IPS-20b (cell line): ENCODE measurements at regions not wholly inside any gene's neighbourhood (a gene's known extent, or its start where the extent isn't known, plus 50 kb on each side); places are given as distances from the start of the nearest gene placed in this dataset.

ENCODE experiments used
- H3K27ac ChIP-seq: one replicate; pipeline ENCODE4 v1.5.1; 2013; ENCODE audit warnings: low read length
- H3K27me3 ChIP-seq: 2 replicates; pipeline ENCODE4 v1.6.1; 2013; ENCODE audit warnings: mild to moderate bottlenecking, low read length, inconsistent platforms; ENCODE audit not compliant: insufficient read depth
- H3K36me3 ChIP-seq: 2 replicates; pipeline ENCODE4 v1.6.1; 2013; ENCODE audit warnings: low read depth, mild to moderate bottlenecking, inconsistent platforms, low read length, moderate library complexity; ENCODE audit not compliant: insufficient read depth
- H3K4me1 ChIP-seq: 2 replicates; pipeline ENCODE4 v1.6.1; 2013; ENCODE audit warnings: mild to moderate bottlenecking, control low read depth, inconsistent platforms, low read length, moderate library complexity; ENCODE audit not compliant: insufficient read depth
- H3K4me3 ChIP-seq: 2 replicates; pipeline ENCODE4 v1.5.1; 2013; ENCODE audit warnings: mild to moderate bottlenecking, low read length, inconsistent platforms
- H3K9ac ChIP-seq: 2 replicates; pipeline ENCODE4 v1.6.1; 2013; ENCODE audit warnings: low read depth, mild to moderate bottlenecking, inconsistent platforms, low read length, moderate library complexity
- H3K9me3 ChIP-seq: 2 replicates; pipeline ENCODE4 v1.6.1; 2013; ENCODE audit warnings: mild to moderate bottlenecking, low read depth, low read length, inconsistent platforms; ENCODE audit not compliant: insufficient read depth

DNA sequence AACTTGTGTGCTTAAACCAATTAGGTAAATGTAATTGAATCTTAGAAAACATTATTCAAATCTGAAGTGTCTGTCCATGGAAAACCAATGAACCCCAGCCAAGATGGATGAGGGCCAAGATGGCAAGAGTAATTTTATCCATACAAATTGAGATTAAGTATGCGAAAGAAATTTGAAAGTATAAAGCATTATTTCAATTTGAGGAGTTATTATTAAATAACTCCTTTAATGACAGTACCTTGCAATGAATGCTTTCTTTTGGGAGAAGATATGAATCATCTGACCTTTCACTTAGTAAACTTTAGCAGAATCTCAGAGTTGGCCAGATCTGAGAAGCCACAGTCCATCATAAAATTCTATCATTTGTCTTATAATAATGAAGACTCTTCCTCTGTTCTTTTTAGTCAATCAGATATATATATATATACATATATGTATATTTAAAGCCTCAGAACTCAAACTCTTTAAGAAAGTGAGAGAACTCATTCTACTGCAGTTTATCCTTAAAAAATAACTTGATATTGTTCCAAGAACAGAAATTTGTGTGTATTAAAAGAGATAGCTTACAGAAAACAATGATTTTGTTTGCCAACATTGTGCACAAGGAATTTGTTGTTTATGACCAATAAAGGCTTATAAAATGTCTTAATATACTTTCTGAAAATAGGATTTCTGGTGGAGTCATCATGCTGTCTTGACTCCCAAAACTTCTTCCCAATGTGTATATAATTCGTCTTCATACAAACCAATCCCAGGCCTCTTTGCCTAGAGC is 434.8 kb upstream of the THBS1 start:
- no peaks in the 10 kb centered on the region for H3K27me3 ChIP-seq
- no peaks in the 10 kb centered on the region for H3K4me1 ChIP-seq
- H3K9ac ChIP-seq, result no peak overlapping the region
- no peaks in the 10 kb centered on the region for H3K36me3 ChIP-seq
- H3K9me3 ChIP-seq, result no peaks in the 10 kb centered on the region
- no peak overlapping the region for H3K27ac ChIP-seq
- no peak overlapping the region for H3K4me3 ChIP-seq

DNA sequence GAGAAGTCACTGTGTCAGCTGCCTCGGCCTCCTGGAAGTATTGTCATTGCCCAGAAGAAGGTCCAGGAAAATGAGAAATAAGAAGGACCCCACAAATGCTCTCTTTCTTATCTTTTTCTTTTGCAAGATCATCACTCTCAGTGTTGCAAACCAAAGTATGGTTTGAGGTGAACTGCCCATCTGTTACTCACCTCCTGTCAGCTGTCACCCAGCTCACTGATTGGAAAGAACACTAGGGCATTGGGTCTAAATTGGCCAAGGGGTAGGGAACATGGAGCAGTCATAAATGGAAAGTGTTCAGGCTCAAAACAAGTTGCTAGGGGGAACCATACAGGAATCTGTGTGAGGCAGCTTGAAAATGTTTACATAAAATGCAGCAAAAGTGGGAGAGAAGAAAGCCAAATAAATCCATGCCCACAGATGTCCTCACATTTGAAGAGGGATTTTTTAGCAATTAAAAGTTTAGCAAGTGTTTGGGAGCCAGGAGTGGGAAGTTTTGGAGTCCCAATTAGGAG is 431.2 kb upstream of the THBS1 start:
- Histone ChIP-seq H3K4me1 (peaks cover 4% of the 10 kb centered on the region; the same call in 1 of the 2 replicates), H3K27me3 (no peaks in the 10 kb centered on the region), H3K9me3 (no peaks in the 10 kb centered on the region), H3K27ac (no peak overlapping the region), H3K36me3 (no peaks in the 10 kb centered on the region), H3K9ac (no peak overlapping the region), H3K4me3 (no peak overlapping the region)

DNA sequence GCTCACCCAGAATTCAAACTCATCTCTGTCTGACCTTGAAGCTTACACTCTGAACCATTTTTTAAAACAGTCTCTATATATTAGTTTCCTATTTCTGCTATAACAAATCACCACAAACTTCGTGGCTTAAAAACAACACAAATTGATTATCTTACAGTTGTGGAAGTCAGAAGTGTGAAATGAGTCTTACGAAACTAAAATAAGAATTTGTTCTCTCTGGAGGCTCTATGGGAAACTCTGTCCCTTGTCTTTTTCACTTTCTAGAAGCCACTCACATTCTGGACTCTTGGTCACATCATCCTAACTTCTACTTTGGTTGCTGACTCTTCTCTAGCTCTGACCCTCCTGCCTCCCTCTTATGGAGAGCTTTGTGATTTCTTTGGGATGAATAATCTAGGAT is 429.3 kb upstream of the THBS1 start:
- Histone ChIP-seq H3K4me3 (no peak overlapping the region), H3K36me3 (no peaks in the 10 kb centered on the region), H3K27me3 (no peaks in the 10 kb centered on the region), H3K27ac (no peak overlapping the region), H3K4me1 (peaks cover 4% of the 10 kb centered on the region; the same call in 1 of the 2 replicates), H3K9ac (no peak overlapping the region), H3K9me3 (no peaks in the 10 kb centered on the region)

DNA sequence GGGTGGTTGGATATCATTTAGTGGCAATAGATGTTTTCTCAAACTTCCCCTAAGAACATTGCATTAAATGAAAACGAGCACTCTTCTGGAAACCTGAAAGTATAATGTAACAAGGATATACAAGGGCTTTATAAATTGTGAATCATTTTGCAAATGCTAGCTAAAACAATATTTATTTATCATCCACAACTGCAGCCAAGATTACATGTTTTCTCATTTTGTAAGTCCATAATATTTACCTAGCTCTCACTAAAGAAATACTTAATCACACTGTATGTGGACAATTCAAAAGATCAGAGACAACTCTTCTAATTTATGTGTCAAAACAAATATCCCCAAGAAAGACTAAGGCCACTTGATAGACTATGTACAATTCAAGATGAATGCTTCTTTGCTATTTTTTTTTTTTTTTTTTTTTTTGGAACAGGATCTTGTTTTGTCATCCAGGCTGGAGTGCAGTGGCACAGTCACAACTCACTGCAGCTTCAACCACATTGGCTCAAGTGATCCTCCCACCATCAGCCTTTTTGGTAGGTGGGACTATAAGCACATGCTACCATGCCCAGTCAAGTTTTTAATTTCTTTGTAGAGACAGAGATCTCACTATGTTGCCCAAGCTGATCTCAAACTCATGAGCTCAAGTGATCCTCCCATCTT is 427.7 kb upstream of the THBS1 start:
- no peaks in the 10 kb centered on the region for H3K9me3 ChIP-seq
- H3K36me3 ChIP-seq, result no peaks in the 10 kb centered on the region
- no peak overlapping the region for H3K4me3 ChIP-seq
- H3K27me3 ChIP-seq, result no peaks in the 10 kb centered on the region
- no peak overlapping the region for H3K9ac ChIP-seq
- H3K4me1 ChIP-seq, result peaks cover 10% of the 10 kb centered on the region; the same call in 1 of the 2 replicates
- no peak overlapping the region for H3K27ac ChIP-seq

DNA sequence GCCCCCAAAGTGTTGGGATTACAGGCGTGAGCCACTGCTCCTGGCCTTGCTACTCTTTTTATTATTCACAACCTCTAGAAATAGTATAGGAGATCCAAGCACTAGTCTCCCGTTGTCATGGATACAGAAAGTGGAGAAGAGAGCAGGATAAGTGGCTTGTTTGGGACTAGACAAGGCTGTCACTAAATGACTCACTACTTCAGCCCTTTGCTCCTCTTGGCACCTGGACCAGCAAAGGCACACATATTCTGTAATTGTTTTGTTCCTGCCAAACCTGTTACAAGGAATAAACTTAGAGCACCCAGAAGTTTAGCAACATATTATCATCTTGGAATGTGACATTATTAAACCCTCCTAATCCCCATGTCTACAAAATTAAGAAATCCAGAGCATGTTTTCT is 427.2 kb upstream of the THBS1 start:
- Histone ChIP-seq H3K4me3 (no peak overlapping the region), H3K9me3 (no peaks in the 10 kb centered on the region), H3K27me3 (no peaks in the 10 kb centered on the region), H3K27ac (no peak overlapping the region), H3K4me1 (peaks cover 11% of the 10 kb centered on the region; the same call in 1 of the 2 replicates), H3K36me3 (no peaks in the 10 kb centered on the region), H3K9ac (no peak overlapping the region)

DNA sequence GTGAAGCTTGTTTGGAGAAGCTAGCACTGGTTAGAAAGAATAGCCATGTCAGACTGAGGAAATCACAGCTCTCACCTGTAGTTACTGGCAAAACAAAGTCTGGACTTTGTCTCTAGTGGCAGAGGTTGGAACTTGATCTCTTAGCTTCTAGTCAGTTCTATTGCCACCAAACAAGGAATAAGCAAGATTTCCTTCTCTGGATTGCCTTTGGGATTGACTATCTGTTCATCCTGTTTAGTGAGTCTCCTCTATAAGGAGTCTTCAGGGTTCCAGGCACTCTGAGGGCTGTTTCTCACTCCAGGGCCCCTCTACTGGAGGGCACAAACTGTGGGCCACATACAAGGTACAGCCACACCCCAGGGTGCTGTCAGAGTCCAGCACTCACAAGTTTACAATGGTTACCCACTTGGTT is 426.6 kb upstream of the THBS1 start:
- no peaks in the 10 kb centered on the region for H3K9me3 ChIP-seq
- no peak overlapping the region for H3K4me3 ChIP-seq
- H3K9ac ChIP-seq, result no peak overlapping the region
- H3K27ac ChIP-seq, result no peak overlapping the region
- no peaks in the 10 kb centered on the region for H3K27me3 ChIP-seq
- H3K36me3 ChIP-seq, result no peaks in the 10 kb centered on the region
- peaks cover 11% of the 10 kb centered on the region; the same call in 1 of the 2 replicates for H3K4me1 ChIP-seq

DNA sequence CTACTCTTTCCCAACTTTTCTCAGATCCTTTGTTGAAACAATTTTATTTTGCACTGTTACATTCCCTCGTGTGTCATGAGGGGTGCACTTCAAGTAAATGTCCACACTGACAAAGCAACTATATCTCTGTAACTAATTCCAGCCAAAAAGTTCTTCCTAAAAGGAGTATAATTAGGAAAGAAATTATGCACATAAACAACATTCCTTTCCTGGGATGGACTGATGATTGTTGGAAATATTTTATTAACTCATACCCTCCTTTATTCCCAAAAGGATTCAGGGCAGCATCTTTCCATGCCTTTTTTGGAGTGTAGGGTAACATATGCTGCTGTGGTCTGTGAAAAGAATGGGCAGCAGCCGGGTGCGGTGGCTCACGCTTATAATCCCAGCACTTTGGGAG is 426.1 kb upstream of the THBS1 start:
- Histone ChIP-seq H3K9me3 (no peaks in the 10 kb centered on the region), H3K27me3 (no peaks in the 10 kb centered on the region), H3K4me1 (peaks cover 11% of the 10 kb centered on the region; the same call in 1 of the 2 replicates), H3K36me3 (no peaks in the 10 kb centered on the region), H3K4me3 (no peak overlapping the region), H3K9ac (no peak overlapping the region), H3K27ac (no peak overlapping the region)

DNA sequence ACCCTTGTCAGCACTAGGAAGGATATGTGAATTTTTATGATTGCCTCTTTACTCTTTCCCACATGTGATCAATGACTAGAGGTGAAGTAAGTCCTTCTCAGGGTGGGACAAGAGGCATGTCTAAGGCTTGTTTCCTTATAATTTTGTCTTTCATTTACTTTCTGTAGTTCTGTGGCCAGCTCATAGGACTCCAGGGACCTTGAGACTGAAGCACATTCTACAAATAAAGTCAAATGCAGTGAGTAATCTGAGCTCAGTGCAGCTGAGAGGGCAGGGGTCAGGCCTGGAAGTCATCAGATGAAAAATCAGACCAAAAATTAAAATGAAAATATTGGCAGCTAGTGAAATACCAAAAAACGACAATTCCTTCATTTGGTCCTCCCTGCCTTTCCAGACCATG is 424.7 kb upstream of the THBS1 start:
- H3K27me3 ChIP-seq, result no peaks in the 10 kb centered on the region
- H3K36me3 ChIP-seq, result no peaks in the 10 kb centered on the region
- no peak overlapping the region for H3K27ac ChIP-seq
- H3K9me3 ChIP-seq, result no peaks in the 10 kb centered on the region
- no peak overlapping the region for H3K4me3 ChIP-seq
- H3K9ac ChIP-seq, result no peak overlapping the region
- peaks cover 11% of the 10 kb centered on the region; the same call in 1 of the 2 replicates for H3K4me1 ChIP-seq

DNA sequence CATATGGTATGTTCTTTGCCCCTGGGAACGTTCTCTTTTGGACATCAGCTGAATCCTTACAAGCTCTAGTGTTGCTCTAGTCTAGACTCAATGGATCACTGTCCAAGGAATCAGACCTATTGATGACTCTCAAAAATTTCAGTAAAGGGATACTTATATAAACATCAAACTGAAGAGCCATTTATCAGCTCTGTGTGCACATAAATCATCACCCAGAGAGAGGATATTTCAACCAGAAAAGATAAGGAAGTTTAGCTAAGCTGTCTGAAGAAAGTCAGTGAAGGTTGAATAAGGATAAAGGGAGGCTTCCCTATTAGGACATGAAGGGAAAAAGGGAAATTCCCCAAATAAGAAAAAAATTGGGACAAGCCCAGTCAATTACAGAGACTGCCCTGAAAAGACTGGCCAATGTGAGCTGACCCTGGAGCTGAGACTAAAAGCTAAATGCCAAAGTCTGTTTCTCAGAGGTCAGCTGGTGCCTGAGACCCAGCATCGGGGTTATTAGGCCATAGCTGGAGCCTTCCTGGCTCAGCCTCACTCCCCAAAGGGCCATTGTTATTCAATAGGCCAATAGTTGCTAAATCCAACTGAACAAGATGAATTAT is 424.1 kb upstream of the THBS1 start:
- Histone ChIP-seq H3K36me3 (no peaks in the 10 kb centered on the region), H3K27me3 (no peaks in the 10 kb centered on the region), H3K4me1 (peaks cover 9% of the 10 kb centered on the region; the same call in 1 of the 2 replicates), H3K9ac (no peak overlapping the region), H3K4me3 (no peak overlapping the region), H3K27ac (no peak overlapping the region), H3K9me3 (no peaks in the 10 kb centered on the region)

DNA sequence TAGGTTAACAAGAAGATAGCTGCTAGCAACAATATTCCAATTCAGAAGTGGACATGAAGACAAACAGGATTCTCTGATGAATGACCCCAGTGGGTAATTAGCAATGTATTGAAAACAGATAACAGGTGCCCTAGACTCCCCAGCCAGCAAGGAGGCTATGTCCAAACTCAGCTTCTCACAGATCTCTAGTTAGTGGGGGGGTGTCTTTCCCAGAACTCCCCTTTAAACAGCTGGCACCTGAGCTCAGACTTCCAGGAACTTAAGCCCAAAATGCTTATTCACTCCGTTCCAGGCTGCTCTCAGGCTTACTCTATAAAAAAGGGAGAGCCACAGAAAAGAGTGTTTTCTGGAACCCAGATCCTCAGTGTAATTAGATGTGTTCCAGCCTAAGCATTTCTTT is 423.0 kb upstream of the THBS1 start:
- H3K9me3 ChIP-seq, result no peaks in the 10 kb centered on the region
- no peak overlapping the region for H3K27ac ChIP-seq
- peaks cover 7% of the 10 kb centered on the region; the same call in 1 of the 2 replicates for H3K4me1 ChIP-seq
- no peak overlapping the region for H3K9ac ChIP-seq
- no peak overlapping the region for H3K4me3 ChIP-seq
- H3K36me3 ChIP-seq, result no peaks in the 10 kb centered on the region
- no peaks in the 10 kb centered on the region for H3K27me3 ChIP-seq

DNA sequence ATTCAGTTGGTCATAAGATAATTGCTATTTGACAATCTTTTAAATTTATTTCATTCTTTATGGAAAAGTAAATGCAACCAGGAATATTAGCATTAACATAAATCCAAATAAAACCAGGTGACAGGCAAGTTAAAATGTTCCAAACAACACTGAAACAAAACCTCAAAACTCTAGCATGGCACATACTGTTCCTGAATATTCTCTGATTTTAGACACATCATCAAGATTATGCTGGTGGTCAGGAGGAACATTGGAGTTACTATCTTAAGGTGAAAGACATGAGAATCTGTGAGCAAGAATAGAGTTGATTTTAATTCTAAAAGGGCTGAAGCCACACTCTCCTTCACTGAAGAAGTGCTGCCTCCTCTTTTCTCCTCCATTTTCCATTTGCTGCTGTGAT is 421.0 kb upstream of the THBS1 start:
- Histone ChIP-seq H3K9ac (no peak overlapping the region), H3K4me3 (no peak overlapping the region), H3K4me1 (peaks cover 7% of the 10 kb centered on the region; the same call in 1 of the 2 replicates), H3K27me3 (no peaks in the 10 kb centered on the region), H3K27ac (no peak overlapping the region), H3K36me3 (no peaks in the 10 kb centered on the region), H3K9me3 (no peaks in the 10 kb centered on the region)
